GM12874 (cell line): ENCODE measurements at regions not wholly inside any gene's neighbourhood (a gene's known extent, or its start where the extent isn't known, plus 50 kb on each side); places are given as distances from the start of the nearest gene placed in this dataset.

Source experiments
- TF ChIP-seq, protein P1 (sequence below): IDR thresholded peaks from 2 replicates; pipeline ENCODE4 v1.5.1; 2011; ENCODE audit warnings: low read depth, mild to moderate bottlenecking, control low read depth, low read length, moderate library complexity; ENCODE audit not compliant: insufficient read depth

DNA sequence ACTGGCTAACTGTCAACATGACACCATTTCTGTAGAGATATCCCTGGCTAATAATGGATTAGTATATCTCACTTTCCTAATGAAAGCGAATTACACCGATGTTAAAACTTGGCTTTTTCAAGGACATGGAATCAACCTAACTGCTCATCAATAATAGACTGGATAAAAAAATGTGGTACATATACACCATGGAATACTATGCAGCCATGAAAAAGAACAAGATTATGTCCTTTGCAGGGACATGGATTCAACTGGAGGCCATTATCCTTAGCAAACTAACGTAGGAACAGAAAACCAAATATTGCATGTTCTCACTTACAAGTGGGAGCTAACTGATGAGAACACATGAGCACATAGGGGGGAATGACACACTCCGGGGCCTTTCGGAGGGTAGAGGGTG is 62.6 kb downstream of the ZIC1 start:
- TF ChIP-seq, protein P1, sequence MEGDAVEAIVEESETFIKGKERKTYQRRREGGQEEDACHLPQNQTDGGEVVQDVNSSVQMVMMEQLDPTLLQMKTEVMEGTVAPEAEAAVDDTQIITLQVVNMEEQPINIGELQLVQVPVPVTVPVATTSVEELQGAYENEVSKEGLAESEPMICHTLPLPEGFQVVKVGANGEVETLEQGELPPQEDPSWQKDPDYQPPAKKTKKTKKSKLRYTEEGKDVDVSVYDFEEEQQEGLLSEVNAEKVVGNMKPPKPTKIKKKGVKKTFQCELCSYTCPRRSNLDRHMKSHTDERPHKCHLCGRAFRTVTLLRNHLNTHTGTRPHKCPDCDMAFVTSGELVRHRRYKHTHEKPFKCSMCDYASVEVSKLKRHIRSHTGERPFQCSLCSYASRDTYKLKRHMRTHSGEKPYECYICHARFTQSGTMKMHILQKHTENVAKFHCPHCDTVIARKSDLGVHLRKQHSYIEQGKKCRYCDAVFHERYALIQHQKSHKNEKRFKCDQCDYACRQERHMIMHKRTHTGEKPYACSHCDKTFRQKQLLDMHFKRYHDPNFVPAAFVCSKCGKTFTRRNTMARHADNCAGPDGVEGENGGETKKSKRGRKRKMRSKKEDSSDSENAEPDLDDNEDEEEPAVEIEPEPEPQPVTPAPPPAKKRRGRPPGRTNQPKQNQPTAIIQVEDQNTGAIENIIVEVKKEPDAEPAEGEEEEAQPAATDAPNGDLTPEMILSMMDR: no peak

DNA sequence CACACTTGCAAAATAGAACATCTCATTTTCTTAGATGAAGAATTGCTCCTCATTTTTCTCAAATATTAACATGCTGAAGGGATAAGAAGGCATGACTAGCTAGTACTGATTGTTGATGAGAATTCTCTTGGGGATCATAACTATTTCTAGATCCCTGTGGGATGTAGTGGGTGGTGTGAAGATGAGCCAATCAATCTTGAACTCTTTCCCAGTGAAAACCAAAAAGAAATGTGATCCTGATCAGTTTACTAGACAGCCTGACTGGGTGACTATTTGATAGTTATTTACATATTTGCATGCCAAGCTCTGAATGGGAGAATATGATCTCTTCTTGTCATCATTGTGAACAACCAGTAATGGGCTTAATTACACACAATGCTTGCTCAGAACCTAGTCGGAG is 63.7 kb downstream of the ZIC1 start:
- TF ChIP-seq, protein P1: no peak

DNA sequence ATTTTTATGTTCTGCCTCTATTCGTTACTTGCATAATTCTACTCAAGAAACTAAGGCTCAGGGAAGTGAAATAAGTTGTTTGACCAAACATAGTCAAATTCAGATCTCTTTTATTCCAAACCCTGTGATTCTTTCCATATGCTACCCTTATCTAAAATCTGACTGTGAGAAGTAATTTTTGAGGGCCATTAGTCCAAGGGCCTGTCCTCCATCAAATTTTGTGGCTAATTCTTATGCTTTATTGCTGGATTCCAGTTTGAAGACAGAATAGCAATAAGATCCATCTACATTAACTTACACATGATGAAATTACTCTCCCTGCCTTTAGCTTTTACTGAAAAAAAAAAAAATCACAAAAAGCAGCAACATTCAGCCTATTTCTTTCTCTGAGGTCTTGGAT is 74.0 kb downstream of the ZIC1 start:
- TF ChIP-seq, protein P1: no peak

DNA sequence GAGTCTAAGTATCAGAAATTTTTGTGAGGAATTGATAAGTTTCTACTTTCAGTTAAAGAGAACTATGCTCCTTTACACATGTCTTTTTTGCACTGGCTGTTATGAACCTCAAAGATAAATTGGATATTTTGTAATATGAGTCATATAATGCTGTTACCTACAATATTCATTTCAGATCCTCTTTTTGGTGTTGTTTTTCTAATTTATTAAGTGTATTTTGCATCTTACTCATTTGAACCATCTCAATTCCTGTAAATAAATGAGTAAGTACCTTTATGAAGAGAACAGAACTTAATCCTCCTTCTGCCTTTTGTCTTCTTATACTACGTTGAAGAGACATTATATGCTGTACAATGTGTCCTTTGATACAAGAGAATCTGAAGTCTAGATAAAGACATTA is 74.4 kb downstream of the ZIC1 start:
- TF ChIP-seq, protein P1: no peak

DNA sequence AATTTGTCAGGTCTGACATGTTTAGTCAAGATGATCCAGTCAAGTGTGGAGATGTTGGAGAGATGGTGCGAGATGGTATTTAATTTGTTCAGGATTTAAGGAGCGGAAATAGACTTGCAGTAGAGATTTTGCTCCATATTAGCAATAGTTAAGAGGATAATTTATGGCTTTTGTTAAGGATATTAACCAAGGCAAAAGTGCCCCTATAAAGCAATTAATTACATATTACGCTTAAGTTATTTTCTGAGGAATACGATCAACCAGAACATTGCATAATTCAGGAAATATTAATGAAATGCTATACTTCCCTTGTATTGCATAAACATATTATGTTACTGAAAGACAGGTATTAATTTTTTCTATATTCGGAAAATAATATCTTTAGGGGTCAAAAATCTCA is 83.9 kb downstream of the ZIC1 start:
- TF ChIP-seq, protein P1: no peak

DNA sequence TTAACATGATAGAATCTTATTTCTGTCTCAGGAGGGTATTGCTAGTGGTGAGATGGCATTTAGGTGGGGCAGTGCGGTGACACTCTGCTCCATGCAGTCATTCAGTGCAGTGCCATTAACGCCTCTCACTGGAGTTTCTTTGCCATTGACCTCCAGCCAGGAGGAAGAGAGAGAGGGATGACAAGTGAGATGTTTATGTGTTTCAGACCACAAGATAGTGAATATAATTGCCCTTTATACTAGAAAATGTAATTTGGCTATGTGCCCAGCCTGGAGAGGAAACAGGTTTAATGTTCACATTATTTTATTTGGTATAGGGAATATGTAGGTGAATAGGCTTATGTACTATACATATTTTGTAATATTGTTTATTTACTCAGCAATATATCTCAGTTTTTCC is 84.5 kb downstream of the ZIC1 start:
- TF ChIP-seq, protein P1: no peak

DNA sequence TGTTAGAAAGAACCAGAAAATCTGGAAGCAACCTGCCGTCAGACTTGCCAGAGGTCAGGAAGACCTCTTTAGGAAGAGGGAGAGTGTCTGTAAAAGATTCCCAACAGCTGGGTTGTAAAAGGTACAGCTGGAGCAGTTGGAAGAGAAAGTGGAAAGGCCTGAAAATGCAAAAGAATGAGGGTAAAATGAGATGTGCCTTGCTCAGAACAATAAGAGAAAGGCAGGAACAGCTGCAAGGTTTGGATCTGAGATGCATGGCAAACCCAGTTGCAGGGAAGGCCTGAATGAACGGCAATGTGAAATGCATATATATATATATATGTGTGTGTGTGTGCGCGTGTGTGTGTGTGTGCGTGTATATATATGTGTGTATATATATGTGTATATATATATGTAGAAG is 88.1 kb downstream of the ZIC1 start:
- TF ChIP-seq, protein P1: no peak
